Colonic mucosa (tissue), 4 donors: ENCODE measurements at regions not wholly inside any gene's neighbourhood (a gene's known extent, or its start where the extent isn't known, plus 50 kb on each side); places are given as distances from the start of the nearest gene placed in this dataset.
"Not testable (repeated sequence)": the region's sequence is repeated elsewhere in the genome, so short reads cannot be mapped to it uniquely, and the experiment has no call there.

Source experiments
- DNase-seq: peaks from one replicate; pipeline ENCODE4 v3.0.0-alpha.2; 2020
- H3K27ac ChIP-seq: fragments of 200-600 bp; one replicate; pipeline ENCODE4 v1.8.0; 2021
- H3K27me3 ChIP-seq: fragments of 200-600 bp; one replicate; pipeline ENCODE4 v1.8.0; 2021
- H3K36me3 ChIP-seq: fragments of 200-600 bp; one replicate; pipeline ENCODE4 v1.8.0; 2021
- H3K4me1 ChIP-seq: fragments of 200-600 bp; one replicate; pipeline ENCODE4 v1.8.0; 2021; ENCODE audit warnings: mild to moderate bottlenecking
- H3K4me3 ChIP-seq: fragments of 200-600 bp; one replicate; pipeline ENCODE4 v1.8.0; 2021
- H3K9ac ChIP-seq, 2 donors: one replicate each; pipeline ENCODE4 v1.7.0; 2013; ENCODE audit warnings: control low read depth in 2 of 2, low read depth in 2 of 2, low read length in 2 of 2
- H3K9me3 ChIP-seq: fragments of 200-600 bp; one replicate; pipeline ENCODE4 v1.8.0; 2021
- CTCF ChIP-seq: fragments of 200-600 bp; IDR thresholded peaks from one replicate; pipeline ENCODE4 v1.8.0; 2022; ENCODE audit warnings: antibody characterized with exemption, mild to moderate bottlenecking
- intact Hi-C: fragments of 100-400 bp; cut with DNase I; formaldehyde crosslinking; loops from one replicate; pipeline ENCODE4 v1.14.1; 2022
- donor health status: healthy.
- donor health status: DM: no; HTN: no; CAD: no.
- donor health status: DM: no; HTN: no; CAD: no.

GRCh38 chr18:63054901-63055584 is 264.5 kb downstream of the BCL2 start:
- DNase-seq, result no peak
- TF ChIP-seq CTCF, result no peak
- H3K4me3 ChIP-seq, result no peak overlapping the region
- no peaks in the 10 kb centered on the region for H3K9me3 ChIP-seq
- H3K27me3 ChIP-seq, result no peaks in the 10 kb centered on the region
- H3K9ac ChIP-seq, result no peak overlapping the region
- no peaks in the 10 kb centered on the region for H3K36me3 ChIP-seq
- intact Hi-C loops, result no loop called here
- H3K4me1 ChIP-seq, result no peaks in the 10 kb centered on the region
- no peak overlapping the region for H3K27ac ChIP-seq

GRCh38 chr18:63051928-63052327 is 267.6 kb downstream of the BCL2 start:
- no peak for TF ChIP-seq CTCF
- Histone ChIP-seq H3K27ac (no peak overlapping the region), H3K36me3 (no peaks in the 10 kb centered on the region), H3K27me3 (no peaks in the 10 kb centered on the region), H3K9ac (no peak overlapping the region), H3K9me3 (no peaks in the 10 kb centered on the region), H3K4me3 (no peak overlapping the region), H3K4me1 (no peaks in the 10 kb centered on the region)
- intact Hi-C loops, result no loop called here
- DNase-seq, result no peak

- H3K27ac ChIP-seq, intact Hi-C loops, H3K27me3 ChIP-seq, H3K4me3 ChIP-seq, DNase-seq, H3K4me1 ChIP-seq, H3K36me3 ChIP-seq, H3K9me3 ChIP-seq, H3K9ac ChIP-seq: not testable (repeated sequence)
These were observed 268.7 kb downstream of the BCL2 start for GRCh38 chr18:63050667-63051395.

GRCh38 chr18:63046375-63046774 is 273.2 kb downstream of the BCL2 start:
- Histone ChIP-seq H3K27ac (no peak overlapping the region), H3K4me1 (no peaks in the 10 kb centered on the region), H3K4me3 (no peak overlapping the region), H3K36me3 (no peaks in the 10 kb centered on the region), H3K9ac (no peak overlapping the region), H3K9me3 (no peaks in the 10 kb centered on the region), H3K27me3 (no peaks in the 10 kb centered on the region)
- no peak for TF ChIP-seq CTCF
- no peak for DNase-seq
- intact Hi-C loops, result no loop called here

- H3K36me3 ChIP-seq, result no peaks in the 10 kb centered on the region
- H3K9me3 ChIP-seq, result no peaks in the 10 kb centered on the region
- no peaks in the 10 kb centered on the region for H3K27me3 ChIP-seq
- TF ChIP-seq CTCF, result no peak
- no peak for DNase-seq
- H3K4me3 ChIP-seq, result no peak overlapping the region
- H3K27ac ChIP-seq, result no peak overlapping the region
- intact Hi-C loops, result no loop called here
- H3K9ac ChIP-seq, result no peak overlapping the region
- no peaks in the 10 kb centered on the region for H3K4me1 ChIP-seq
These were observed 276.1 kb downstream of the BCL2 start for GRCh38 chr18:63043516-63043915.

GRCh38 chr18:63042351-63042750 is 277.2 kb downstream of the BCL2 start:
- no peak for TF ChIP-seq CTCF
- Histone ChIP-seq H3K9me3 (no peaks in the 10 kb centered on the region), H3K4me1 (no peaks in the 10 kb centered on the region), H3K36me3 (no peaks in the 10 kb centered on the region), H3K9ac (no peak overlapping the region), H3K27ac (no peak overlapping the region), H3K27me3 (no peaks in the 10 kb centered on the region), H3K4me3 (no peak overlapping the region)
- intact Hi-C loops, result no loop called here
- no peak for DNase-seq
